GM12878 (cell line): ENCODE measurements at regions not wholly inside any gene's neighbourhood (a gene's known extent, or its start where the extent isn't known, plus 50 kb on each side); places are given as distances from the start of the nearest gene placed in this dataset.

Experiments used
- ATAC-seq: fragments of 200-7000 bp; cut with Tn5 transposase; 3 replicates; pipeline ENCODE4 v1.9.1; 2020; ENCODE audit warnings: mild to moderate bottlenecking, moderate library complexity
- BruUV-seq: library from RNA; stranded (reverse); fragments of 400-500 nt; replicated peaks from 2 replicates; lab custom pipeline; 2021; lab: Mats Ljungman, UMichigan
- CTCF ChIA-PET: fragments of 300-600 bp; sonication (Branson Sonifier 250); formaldehyde crosslinking; extraction: SDS; loops from one replicate; lab custom pipeline; 2021; ENCODE audit warnings: inconsistent platforms; lab: Yijun Ruan, JAX
- POLR2A ChIA-PET: fragments of 350-600 bp; formaldehyde crosslinking; extraction: SDS; loops from one replicate; lab custom pipeline; 2021; ENCODE audit warnings: inconsistent platforms; lab: Charles Lee
- RAD21 ChIA-PET: fragments of 300-600 bp; sonication (Branson Sonifier 250); formaldehyde crosslinking; loops from one replicate; lab custom pipeline; 2023; ENCODE audit warnings: antibody characterized with exemption; ENCODE audit not compliant: unreplicated experiment; lab: Charles Lee
- SMC1A ChIA-PET: fragments of 300-600 bp; sonication (Branson Sonifier 250); formaldehyde crosslinking; loops from one replicate; lab custom pipeline; 2023; ENCODE audit not compliant: unreplicated experiment, uncharacterized antibody; lab: Charles Lee
- DNase-seq: peaks from one replicate; pipeline ENCODE4 v3.0.0-alpha.2; 2011; ENCODE audit warnings: low read depth, low spot score
- FAIRE-seq: peaks from 3 replicates; lab custom pipeline; 2011; peaks lifted over from hg19 to GRCh38; lab: Jason Lieb, UNC
- H2AFZ ChIP-seq: 2 replicates; pipeline ENCODE4 v1.6.0; 2011; ENCODE audit warnings: low read depth, low read length, control low read depth; ENCODE audit not compliant: control insufficient read depth
- H3K27ac ChIP-seq: 2 replicates; pipeline ENCODE4 v1.5.1; 2011; ENCODE audit warnings: control low read depth; ENCODE audit not compliant: control insufficient read depth, insufficient read depth
- H3K27me3 ChIP-seq, 2 experiments: replicated peaks in 1 of 2; 2 replicates each; pipeline versions ENCODE4 v1.6.0 to v1.6.1; 2011; ENCODE audit warnings: low read length in 1 of 2; ENCODE audit not compliant: control insufficient read depth in 2 of 2, insufficient read depth in 2 of 2
- H3K36me3 ChIP-seq, 2 experiments: 2 replicates each; pipeline ENCODE4 v1.5.1; 2011; ENCODE audit warnings: low read length in 1 of 2; ENCODE audit not compliant: control insufficient read depth in 2 of 2, insufficient read depth in 2 of 2
- H3K4me1 ChIP-seq: 2 replicates; pipeline ENCODE4 v1.6.1; 2011; ENCODE audit warnings: mild to moderate bottlenecking, low read length, moderate library complexity, mixed read lengths; ENCODE audit not compliant: control insufficient read depth, insufficient read depth
- H3K4me2 ChIP-seq: 2 replicates; pipeline ENCODE4 v1.6.0; 2011; ENCODE audit warnings: control low read depth; ENCODE audit not compliant: control insufficient read depth, insufficient read depth
- H3K4me3 ChIP-seq: fragments of 200-600 bp; sonication (generic); 2 replicates; pipeline ENCODE4 v1.5.1; 2016
- H3K79me2 ChIP-seq: 2 replicates; pipeline ENCODE4 v1.6.0; 2011; ENCODE audit warnings: low read length; ENCODE audit not compliant: control insufficient read depth, insufficient read depth
- H3K9ac ChIP-seq: 2 replicates; pipeline ENCODE4 v1.8.0; 2011; ENCODE audit warnings: low read length, control low read depth, mixed read lengths; ENCODE audit not compliant: control insufficient read depth, insufficient read depth
- H3K9me3 ChIP-seq: replicated peaks from 3 replicates; pipeline ENCODE4 v1.5.1; 2011; ENCODE audit warnings: mild to moderate bottlenecking, low read length; ENCODE audit not compliant: control insufficient read depth, insufficient read depth
- H4K20me1 ChIP-seq: 2 replicates; pipeline ENCODE4 v1.6.0; 2011; ENCODE audit not compliant: control insufficient read depth, insufficient read depth
- BACH1 ChIP-seq: fragments of 450-650 bp; IDR thresholded peaks from 2 replicates; pipeline ENCODE4 v1.6.1; 2017; ENCODE audit warnings: mild to moderate bottlenecking, borderline replicate concordance
- BCL11A ChIP-seq: IDR thresholded peaks from 2 replicates; pipeline ENCODE4 v1.6.1; 2011; ENCODE audit warnings: low read depth, low read length
- CBFB ChIP-seq: IDR thresholded peaks from 2 replicates; pipeline ENCODE4 v1.6.1; 2016; ENCODE audit warnings: antibody characterized with exemption, low read depth
- GATAD2B ChIP-seq: fragments of 450-650 bp; conservative IDR thresholded peaks from 2 replicates; pipeline ENCODE4 v1.6.1; 2017; ENCODE audit warnings: low read depth, mild to moderate bottlenecking, moderate library complexity
- WGBS: methylation state at CpG from one replicate; pipeline ENCODE4 v1.1.6; 2016; ENCODE audit warnings: low lambda C conversion rate; ENCODE audit not compliant: insufficient replicate concordance, insufficient coverage; ENCODE audit errors: missing lambda C conversion rate; 5-methylcytosine and 5-hydroxymethylcytosine counted together
- in situ Hi-C: fragments of 300-500 bp; cut with MboI; formaldehyde crosslinking; loops from 9 replicates; pipeline ENCODE4 v1.14.3; 2018; ENCODE audit warnings: mixed read lengths
- intact Hi-C: fragments of 100-400 bp; cut with micrococcal nuclease; formaldehyde crosslinking; loops from one replicate; pipeline ENCODE4 v1.14.2; 2022; ENCODE audit not compliant: unreplicated experiment
- TF ChIP-seq, protein P1 (sequence below): IDR thresholded peaks from 2 replicates; pipeline ENCODE4 v1.6.1; 2012; ENCODE audit warnings: low read depth, low read length, improper control_type of control experiment

DNA sequence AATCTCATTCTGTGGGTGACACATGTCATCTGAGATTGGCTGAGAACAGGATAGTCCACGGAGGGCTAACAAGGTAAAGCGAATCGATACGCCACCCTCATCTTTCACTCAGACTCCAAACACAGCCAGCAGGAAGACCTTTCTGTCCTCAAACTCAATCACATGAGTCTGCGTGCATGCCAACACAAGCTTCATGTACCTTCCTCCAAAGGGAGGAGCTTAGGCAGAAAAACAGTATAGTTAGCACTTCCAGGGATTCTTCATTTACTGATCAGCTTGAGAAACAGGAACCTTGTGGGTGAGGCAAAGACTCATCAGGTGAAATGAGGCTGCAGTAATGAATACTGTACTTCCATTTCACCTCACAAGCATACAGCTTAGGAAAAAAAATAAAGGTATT, 767.1 kb upstream of the API5 start:
- CTCF ChIA-PET: no interaction called here

DNA sequence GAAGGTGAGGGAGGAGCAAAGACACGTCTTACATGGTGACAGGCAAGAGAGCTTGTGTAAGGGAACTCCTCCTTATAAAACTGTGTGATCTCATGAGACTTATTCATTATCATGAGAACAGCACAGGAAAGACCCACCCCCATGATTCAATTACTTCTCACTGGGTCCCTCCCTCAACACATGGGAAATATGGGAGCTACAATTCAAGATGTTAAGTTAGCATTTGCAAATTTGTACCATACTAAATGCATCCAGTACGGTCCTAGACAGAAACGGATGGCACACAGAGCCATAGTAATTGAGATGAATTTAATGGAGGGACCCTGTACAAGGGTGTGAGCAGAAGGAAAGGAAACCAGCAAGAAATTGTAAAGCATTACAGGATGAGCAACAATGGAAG, 765.8 kb upstream of the API5 start:
- ChIA-PET RAD21 (no interaction called here), CTCF (no interaction called here), POLR2A (no interaction called here), SMC1A (no interaction called here)
- no peaks in the 10 kb centered on the region for H3K9me3 ChIP-seq
- BruUV-seq: no TSS peak
- H2AFZ ChIP-seq: no peak overlapping the region
- intact Hi-C loops: no loop called here
- no peak for ATAC-seq
- in situ Hi-C loops: no loop called here
- no peaks in the 10 kb centered on the region for H3K4me1 ChIP-seq
- H3K27me3 ChIP-seq: no peaks in the 10 kb centered on the region
- no peak for FAIRE-seq
- H3K36me3 ChIP-seq: no peaks in the 10 kb centered on the region
- no peaks in the 10 kb centered on the region; the same call in 1 of the 2 replicates for H4K20me1 ChIP-seq
- TF ChIP-seq BCL11A (no peak), BACH1 (no peak)
- TF ChIP-seq, protein P1, sequence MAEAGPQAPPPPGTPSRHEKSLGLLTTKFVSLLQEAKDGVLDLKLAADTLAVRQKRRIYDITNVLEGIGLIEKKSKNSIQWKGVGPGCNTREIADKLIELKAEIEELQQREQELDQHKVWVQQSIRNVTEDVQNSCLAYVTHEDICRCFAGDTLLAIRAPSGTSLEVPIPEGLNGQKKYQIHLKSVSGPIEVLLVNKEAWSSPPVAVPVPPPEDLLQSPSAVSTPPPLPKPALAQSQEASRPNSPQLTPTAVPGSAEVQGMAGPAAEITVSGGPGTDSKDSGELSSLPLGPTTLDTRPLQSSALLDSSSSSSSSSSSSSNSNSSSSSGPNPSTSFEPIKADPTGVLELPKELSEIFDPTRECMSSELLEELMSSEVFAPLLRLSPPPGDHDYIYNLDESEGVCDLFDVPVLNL: no peak
- DNase-seq: no peak
- no peak overlapping the region for H3K4me3 ChIP-seq
- H3K9ac ChIP-seq: no peak overlapping the region
- H3K27ac ChIP-seq: no peak overlapping the region
- H3K4me2 ChIP-seq: no peak overlapping the region
- no peaks in the 10 kb centered on the region for H3K79me2 ChIP-seq
- WGBS: 0% methylated on average over 3 of the region's 3 CpGs

More for the DNA sequence above, 767.1 kb upstream of the API5 start:
- Histone ChIP-seq H3K4me2 (no peak overlapping the region), H3K27ac (no peak overlapping the region), H3K9ac (no peak overlapping the region), H3K79me2 (no peaks in the 10 kb centered on the region), H3K4me1 (no peaks in the 10 kb centered on the region), H2AFZ (no peak overlapping the region), H3K36me3 (no peaks in the 10 kb centered on the region), H3K9me3 (no peaks in the 10 kb centered on the region), H4K20me1 (no peaks in the 10 kb centered on the region; the same call in 1 of the 2 replicates), H3K4me3 (no peak overlapping the region), H3K27me3 (no peaks in the 10 kb centered on the region)
- in situ Hi-C loops (no loop called here), intact Hi-C loops (no loop called here)
- no TSS peak for BruUV-seq
- FAIRE-seq (no peak), ATAC-seq (no peak), DNase-seq (no peak)
- 31% methylated on average over 5 of the region's 5 CpGs for WGBS
- POLR2A ChIA-PET: no interaction called here
- RAD21 ChIA-PET: no interaction called here
- no peak for TF ChIP-seq GATAD2B
- TF ChIP-seq CBFB: no peak
- SMC1A ChIA-PET: no interaction called here
